GM18519 (cell line): ENCODE measurements at regions not wholly inside any gene's neighbourhood (a gene's known extent, or its start where the extent isn't known, plus 50 kb on each side); places are given as distances from the start of the nearest gene placed in this dataset.
"Not testable (repeated sequence)": the region's sequence is repeated elsewhere in the genome, so short reads cannot be mapped to it uniquely, and the experiment has no call there.

Source experiments
- ATAC-seq: cut with Tn5 transposase; IDR thresholded peaks from one replicate; pipeline ENCODE4 v1.9.1; 2021; ENCODE audit warnings: mild to moderate bottlenecking, moderate library complexity; ENCODE audit not compliant: unreplicated experiment, low FRiP score

- no peak for ATAC-seq
Observed at GRCh38 chrX:44785652-44786051, 58.2 kb upstream of the DUSP21 start.

GRCh38 chrX:44784241-44784640 lies 59.6 kb upstream of the DUSP21 start:
- no peak for ATAC-seq

GRCh38 chrX:44778254-44778653 lies 65.6 kb upstream of the DUSP21 start:
- ATAC-seq: no peak

GRCh38 chrX:44775726-44776125 lies 68.1 kb upstream of the DUSP21 start:
- ATAC-seq: no peak

DNA sequence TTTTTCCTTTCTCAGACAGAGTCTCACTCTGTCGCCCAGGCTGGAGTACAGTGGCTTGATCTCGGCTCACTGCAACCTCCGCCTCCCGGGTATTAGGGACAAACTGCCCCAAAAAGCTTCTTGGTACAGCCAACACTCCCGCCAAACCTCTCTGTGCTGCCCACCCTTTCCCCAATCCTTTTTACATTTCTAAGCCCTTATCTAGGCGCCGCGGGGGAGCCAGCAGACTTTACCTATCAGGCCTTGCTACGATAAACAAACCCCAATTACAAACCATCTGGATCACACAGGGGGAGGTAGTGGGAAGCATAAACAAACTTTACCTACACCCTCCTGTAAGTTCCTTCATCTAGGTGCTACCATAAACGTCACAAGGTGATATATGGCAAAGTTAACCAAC lies 69.8 kb upstream of the DUSP21 start:
- ATAC-seq: not testable (repeated sequence)

GRCh38 chrX:44770121-44770520 lies 73.7 kb upstream of the DUSP21 start:
- ATAC-seq: no peak

GRCh38 chrX:44767308-44767707 lies 76.5 kb upstream of the DUSP21 start:
- ATAC-seq: no peak

- no peak for ATAC-seq
Observed at GRCh38 chrX:44765556-44765955, 78.3 kb upstream of the DUSP21 start.

GRCh38 chrX:44747969-44748368 lies 95.9 kb upstream of the DUSP21 start:
- no peak for ATAC-seq

- no peak for ATAC-seq
Observed at GRCh38 chrX:44747317-44747716, 96.5 kb upstream of the DUSP21 start.

DNA sequence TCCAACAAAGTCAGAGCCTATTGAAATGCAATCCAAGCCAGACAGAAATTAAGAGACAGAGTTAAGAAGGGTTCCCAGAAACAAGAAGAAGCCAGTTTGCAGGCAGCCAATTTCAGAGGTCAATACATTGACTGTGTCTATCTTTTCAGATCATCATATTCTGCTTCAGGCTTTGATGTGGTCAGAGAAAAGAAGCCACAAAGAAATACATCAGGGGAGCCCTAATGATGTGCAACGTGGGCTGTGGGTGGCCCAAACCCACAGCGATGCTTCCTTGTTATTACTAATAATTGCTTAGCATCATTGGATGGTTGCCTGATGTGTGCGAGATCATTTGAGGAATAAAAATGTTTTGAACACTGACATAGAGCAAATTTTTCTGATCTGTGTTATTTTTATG lies 99.0 kb upstream of the DUSP21 start:
- no peak for ATAC-seq

- ATAC-seq: no peak
Observed at GRCh38 chrX:44742480-44743155, 101.2 kb upstream of the DUSP21 start.

GRCh38 chrX:44741859-44742258 lies 102.0 kb upstream of the DUSP21 start:
- not testable (repeated sequence) for ATAC-seq

DNA sequence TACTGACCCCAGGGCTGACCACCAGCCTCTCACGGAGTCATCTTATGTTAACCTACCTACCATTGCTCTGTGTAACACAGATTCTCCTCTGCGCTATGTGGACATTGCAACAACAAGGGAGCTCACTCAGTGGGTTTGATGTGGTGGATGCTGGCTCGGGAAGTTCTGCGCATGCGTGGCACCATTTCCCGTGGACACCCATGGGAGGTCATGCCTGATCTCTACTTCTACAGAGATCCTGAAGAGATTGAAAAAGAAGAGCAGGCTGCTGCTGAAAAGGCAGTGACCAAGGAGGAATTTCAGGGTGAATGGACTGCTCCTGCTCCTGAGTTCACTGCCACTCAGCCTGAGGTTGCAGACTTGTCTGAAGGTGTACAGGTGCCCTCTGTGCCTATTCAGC lies 102.4 kb upstream of the DUSP21 start:
- not testable (repeated sequence) for ATAC-seq

DNA sequence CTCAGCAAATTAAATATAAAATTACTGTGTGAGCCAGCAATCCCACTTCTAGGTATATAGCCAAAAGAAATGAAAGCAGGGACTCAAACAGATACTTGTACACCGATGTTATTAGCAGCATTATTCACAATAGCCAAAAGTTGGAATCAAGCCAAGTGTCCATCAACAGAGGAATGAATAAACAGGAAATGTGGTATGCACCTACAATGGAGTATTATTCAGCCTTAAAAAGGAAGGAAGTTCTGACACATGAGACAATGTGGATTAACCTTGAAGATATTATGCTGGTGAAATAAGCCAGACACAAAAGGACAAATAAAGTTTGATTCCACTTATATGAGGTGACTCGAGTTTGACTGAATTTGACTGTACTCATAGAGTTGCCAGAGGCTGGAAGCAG lies 108.3 kb upstream of the DUSP21 start:
- no peak for ATAC-seq

DNA sequence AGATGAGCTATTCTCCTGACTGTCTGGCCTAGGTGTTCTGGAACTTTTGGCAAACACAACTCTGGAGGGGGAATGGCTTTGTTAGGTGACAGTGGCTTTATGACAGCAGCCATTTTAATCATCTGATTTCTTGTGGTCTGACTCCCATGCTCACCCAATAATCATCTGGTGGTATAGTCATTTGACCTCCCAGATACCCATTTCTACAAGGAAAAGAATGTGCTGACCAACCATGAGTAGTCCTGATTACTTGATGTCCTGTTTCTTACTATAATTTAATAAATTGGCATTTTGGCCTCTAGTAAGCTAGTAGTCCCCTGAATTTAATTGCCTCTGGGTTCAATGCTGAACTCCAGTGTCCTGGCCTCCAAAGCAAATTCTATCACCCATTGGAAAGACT lies 109.9 kb upstream of the DUSP21 start:
- no peak for ATAC-seq

DNA sequence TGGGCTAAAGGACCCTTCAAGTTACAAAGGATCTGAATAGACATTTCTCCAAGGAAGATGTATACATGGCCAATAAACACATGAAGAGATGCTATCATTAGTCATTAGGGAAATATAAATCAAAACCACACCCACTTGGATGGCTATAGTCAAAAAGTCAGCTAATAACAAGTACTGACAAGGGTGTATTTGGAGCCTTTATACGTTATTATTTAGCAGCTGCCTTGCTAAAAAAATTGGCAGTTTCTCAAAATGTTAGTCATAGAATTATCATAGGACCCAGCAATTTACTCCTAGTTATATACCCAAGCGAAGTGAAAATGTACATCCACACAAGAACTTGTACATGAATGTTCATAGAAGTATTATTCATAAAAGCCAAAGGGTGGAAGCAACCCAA lies 112.7 kb upstream of the DUSP21 start:
- no peak for ATAC-seq

GRCh38 chrX:44723426-44723825 lies 120.4 kb upstream of the DUSP21 start:
- no peak for ATAC-seq

DNA sequence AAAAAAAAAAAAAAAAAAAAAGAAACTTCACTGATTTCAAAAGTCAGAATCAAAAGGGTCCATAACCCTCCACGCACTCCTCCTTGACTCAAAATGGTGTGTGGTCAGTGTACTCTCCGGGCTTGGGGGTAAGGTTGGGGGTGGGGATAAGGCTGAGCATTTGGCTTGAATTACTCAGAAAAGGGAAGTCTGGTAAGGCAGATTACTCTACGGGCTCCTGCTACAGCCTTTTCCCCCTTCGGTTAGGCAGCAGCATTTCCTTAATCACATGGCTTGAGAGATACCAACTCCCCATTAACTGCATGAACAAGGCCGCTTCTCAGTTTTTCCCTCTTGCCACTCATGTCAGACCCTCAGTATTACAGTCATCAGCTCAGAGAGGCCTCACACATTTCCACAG lies 135.4 kb upstream of the DUSP21 start:
- ATAC-seq: no peak

DNA sequence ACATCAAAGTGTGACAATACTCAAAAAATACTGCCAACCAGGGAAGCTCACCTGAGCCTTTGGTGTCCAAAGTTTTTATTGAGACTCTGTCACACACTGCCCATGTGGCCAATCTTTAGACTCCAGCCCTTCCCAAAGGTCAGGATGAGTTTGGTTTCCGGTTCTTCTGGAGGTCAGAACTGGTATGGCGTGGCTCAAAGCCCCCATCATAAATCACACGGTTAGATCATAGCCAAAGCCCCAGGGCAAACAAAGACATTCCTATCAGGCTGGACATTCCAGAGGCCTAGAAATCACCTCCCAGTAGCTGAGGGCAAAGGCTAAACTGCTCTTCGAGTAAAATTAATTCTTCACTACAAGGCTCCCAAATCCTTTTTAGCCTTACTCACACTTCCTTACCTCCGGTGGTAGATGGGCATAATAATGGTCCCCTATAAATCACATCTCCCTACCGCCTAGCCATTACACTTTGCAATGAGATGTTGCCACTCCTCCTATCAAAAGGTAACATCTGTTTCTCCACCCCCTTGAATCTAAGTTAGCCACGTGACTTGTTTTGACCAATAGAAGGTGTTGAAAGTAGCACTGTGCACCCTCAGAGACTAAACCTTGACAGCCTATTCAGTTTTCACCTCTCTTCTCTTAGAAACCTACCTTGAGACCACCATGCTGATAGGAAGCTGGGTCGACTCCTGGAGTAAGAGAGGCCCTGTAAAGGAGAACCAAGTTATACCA lies 137.8 kb upstream of the DUSP21 start:
- ATAC-seq: no peak

DNA sequence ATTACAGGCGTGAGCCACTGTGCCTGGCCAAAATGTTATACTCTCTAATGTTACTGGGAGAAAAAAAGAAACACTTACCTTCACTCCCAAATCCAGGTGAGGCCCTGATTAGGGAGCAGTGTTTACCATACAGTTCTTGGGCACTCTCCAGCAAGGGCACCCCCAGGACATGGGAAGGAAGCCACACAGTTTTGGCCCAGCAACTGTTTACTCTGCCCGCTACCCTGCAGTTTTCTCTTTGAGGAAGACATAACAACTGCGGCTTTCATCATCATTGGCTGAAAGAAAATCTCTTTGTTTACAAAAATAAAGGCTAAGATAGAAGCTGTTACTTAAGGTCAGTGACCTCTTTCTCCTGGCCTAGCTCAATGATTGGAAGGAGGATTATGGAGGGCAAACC lies 145.5 kb upstream of the DUSP21 start:
- ATAC-seq: no peak

GRCh38 chrX:44693255-44693654 lies 150.6 kb upstream of the DUSP21 start:
- ATAC-seq: no peak
